ENCODE measurements at regions not wholly inside any gene's neighbourhood (a gene's known extent, or its start where the extent isn't known, plus 50 kb on each side); places are given as distances from the start of the nearest gene placed in this dataset.

GRCh38 chr20:24059174-24059573, 70.6 kb upstream of the GGTLC1 start:
- H3K4me2 ChIP-seq (ENCODE audit: extremely low read depth, insufficient read depth, low read length): no peak overlapping the region
- TF ChIP-seq EZH2 (IDR thresholded peaks at IDR 0.05; ENCODE audit: low read length, missing control alignments): no peak
- TF ChIP-seq CTCF (conservative IDR thresholded peaks at IDR 0.05 in 1 of 2, IDR thresholded peaks at IDR 0.05 in 1 of 2; ENCODE audit: low read depth in 1 of 2, low read length in 2 of 2): no peak
- no peak for DNase-seq (ENCODE audit: low read depth in 2 of 2)
- H3K27ac ChIP-seq (ENCODE audit: insufficient read depth, low read length): no peak overlapping the region
- H3K79me2 ChIP-seq (ENCODE audit: control insufficient read depth, insufficient read depth, low read length): no peaks in the 10 kb centered on the region
- no peak overlapping the region for H2AFZ ChIP-seq (ENCODE audit: low read length)
- no peaks in the 10 kb centered on the region for H3K4me1 ChIP-seq (ENCODE audit: control insufficient read depth, extremely low read depth, insufficient read depth, low read length)
- no peak overlapping the region for H3K9ac ChIP-seq (ENCODE audit: insufficient read depth, low read length)
- H4K20me1 ChIP-seq (ENCODE audit: control insufficient read depth, extremely low read depth, insufficient read depth, low read length): no peaks in the 10 kb centered on the region
- no peak overlapping the region for H3K4me3 ChIP-seq (replicated peaks in 1 of 4; ENCODE audit: control extremely low read depth in 1 of 4, insufficient read depth in 1 of 4, low read depth in 3 of 4, low read length in 4 of 4)
- H3K36me3 ChIP-seq (ENCODE audit: control insufficient read depth, insufficient read depth, low read length): no peaks in the 10 kb centered on the region
- no peaks in the 10 kb centered on the region for H3K27me3 ChIP-seq (ENCODE audit: control insufficient read depth, insufficient read depth, low read length)
- no peaks in the 10 kb centered on the region for H3K9me3 ChIP-seq (ENCODE audit: control insufficient read depth, insufficient read depth, low read depth, low read length)

DNA sequence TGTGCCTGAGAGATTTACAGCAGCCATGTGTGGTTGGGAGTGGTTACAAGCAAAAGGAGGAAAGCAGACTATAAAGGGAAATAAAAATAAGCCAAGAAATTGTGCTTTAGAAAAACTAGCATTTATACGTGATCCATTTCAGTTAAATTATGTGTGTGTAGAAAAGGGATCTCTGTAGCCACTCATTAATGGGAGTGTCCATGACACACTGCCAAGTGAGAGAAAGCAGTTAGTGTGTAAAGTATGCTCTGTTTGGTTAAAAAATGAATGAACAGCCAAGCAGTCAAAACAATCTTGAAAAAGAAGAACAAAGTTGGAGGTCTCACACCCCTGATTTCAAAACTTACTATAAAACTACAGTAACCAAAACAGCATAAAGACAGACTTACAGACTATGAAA, 67.9 kb upstream of the GGTLC1 start:
- Histone ChIP-seq H4K20me1 (ENCODE audit: control insufficient read depth, extremely low read depth, insufficient read depth, low read length) (no peaks in the 10 kb centered on the region), H2AFZ (ENCODE audit: low read length) (no peak overlapping the region), H3K9me3 (ENCODE audit: control insufficient read depth, insufficient read depth, low read depth, low read length) (no peaks in the 10 kb centered on the region), H3K9ac (ENCODE audit: insufficient read depth, low read length) (no peak overlapping the region), H3K36me3 (ENCODE audit: control insufficient read depth, insufficient read depth, low read length) (no peaks in the 10 kb centered on the region), H3K4me1 (ENCODE audit: control insufficient read depth, extremely low read depth, insufficient read depth, low read length) (no peaks in the 10 kb centered on the region), H3K79me2 (ENCODE audit: control insufficient read depth, insufficient read depth, low read length) (no peaks in the 10 kb centered on the region), H3K4me3 (replicated peaks in 1 of 4; ENCODE audit: control extremely low read depth in 1 of 4, insufficient read depth in 1 of 4, low read depth in 3 of 4, low read length in 4 of 4) (no peak overlapping the region), H3K27ac (ENCODE audit: insufficient read depth, low read length) (no peak overlapping the region), H3K27me3 (ENCODE audit: control insufficient read depth, insufficient read depth, low read length) (no peaks in the 10 kb centered on the region), H3K4me2 (ENCODE audit: extremely low read depth, insufficient read depth, low read length) (no peak overlapping the region)
- no peak for TF ChIP-seq CTCF (conservative IDR thresholded peaks at IDR 0.05 in 1 of 2, IDR thresholded peaks at IDR 0.05 in 1 of 2; ENCODE audit: low read depth in 1 of 2, low read length in 2 of 2)
- TF ChIP-seq EZH2 (IDR thresholded peaks at IDR 0.05; ENCODE audit: low read length, missing control alignments): no peak
- no peak for DNase-seq (ENCODE audit: low read depth in 2 of 2)

DNA sequence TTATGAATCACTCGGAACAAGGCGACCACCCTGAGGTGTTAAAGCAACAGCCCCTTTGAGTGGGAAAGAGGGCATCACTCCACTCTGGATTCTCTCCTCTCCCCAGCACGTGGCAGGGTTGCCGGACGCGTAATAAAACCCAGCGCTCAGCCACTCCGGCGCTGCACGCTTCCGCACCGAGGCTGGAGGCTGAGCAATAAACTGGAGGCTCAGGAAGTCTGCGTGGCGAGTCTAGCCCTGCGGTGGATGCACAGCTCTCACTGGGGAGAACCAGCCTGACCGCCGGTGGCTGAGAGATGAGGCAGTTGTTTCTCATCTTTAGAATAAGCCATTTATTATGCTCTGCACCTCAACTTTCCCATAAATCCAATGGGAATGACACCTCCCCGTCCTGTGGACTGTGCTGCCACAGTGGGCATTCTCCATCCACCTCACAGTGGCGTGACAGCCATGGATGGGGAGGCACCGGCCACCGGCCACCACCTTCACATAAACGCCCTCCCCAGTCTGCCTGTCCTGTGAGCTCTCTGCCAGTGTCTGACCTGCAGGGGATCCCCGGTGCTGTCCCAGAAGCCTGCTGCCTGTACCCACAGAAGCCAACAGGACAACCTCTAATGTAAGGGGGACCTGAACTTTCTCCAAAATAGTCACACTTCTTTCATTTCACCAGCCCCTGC, 64.2 kb upstream of the GGTLC1 start:
- no peak for TF ChIP-seq CTCF (conservative IDR thresholded peaks at IDR 0.05 in 1 of 2, IDR thresholded peaks at IDR 0.05 in 1 of 2; ENCODE audit: low read depth in 1 of 2, low read length in 2 of 2)
- no peak for TF ChIP-seq EZH2 (IDR thresholded peaks at IDR 0.05; ENCODE audit: low read length, missing control alignments)
- no peak overlapping the region for H3K27ac ChIP-seq (ENCODE audit: insufficient read depth, low read length)

More for the DNA sequence above, 64.2 kb upstream of the GGTLC1 start:
- no peak overlapping the region for H3K4me2 ChIP-seq (ENCODE audit: extremely low read depth, insufficient read depth, low read length)
- no peak overlapping the region for H3K4me3 ChIP-seq (replicated peaks in 1 of 4; ENCODE audit: control extremely low read depth in 1 of 4, insufficient read depth in 1 of 4, low read depth in 3 of 4, low read length in 4 of 4)
- H4K20me1 ChIP-seq (ENCODE audit: control insufficient read depth, extremely low read depth, insufficient read depth, low read length): no peaks in the 10 kb centered on the region
- no peak overlapping the region for H3K9ac ChIP-seq (ENCODE audit: insufficient read depth, low read length)
- no peak overlapping the region for H2AFZ ChIP-seq (ENCODE audit: low read length)
- no peaks in the 10 kb centered on the region for H3K79me2 ChIP-seq (ENCODE audit: control insufficient read depth, insufficient read depth, low read length)
- H3K4me1 ChIP-seq (ENCODE audit: control insufficient read depth, extremely low read depth, insufficient read depth, low read length): no peaks in the 10 kb centered on the region
- no peaks in the 10 kb centered on the region for H3K9me3 ChIP-seq (ENCODE audit: control insufficient read depth, insufficient read depth, low read depth, low read length)
- H3K27me3 ChIP-seq (ENCODE audit: control insufficient read depth, insufficient read depth, low read length): no peaks in the 10 kb centered on the region
- no peak for DNase-seq (ENCODE audit: low read depth in 2 of 2)
- H3K36me3 ChIP-seq (ENCODE audit: control insufficient read depth, insufficient read depth, low read length): no peaks in the 10 kb centered on the region
